Natural killer cell (primary cell): ENCODE measurements at regions not wholly inside any gene's neighbourhood (a gene's known extent, or its start where the extent isn't known, plus 50 kb on each side); places are given as distances from the start of the nearest gene placed in this dataset.

Experiments
- ATAC-seq, 3 donors: fragments of 150-1000 bp in 2 of 3; fragments of 200-7000 bp in 1 of 3; cut with Tn5 transposase; 1 replicate in 1 of 3; 2 replicates in 2 of 3; pipeline ENCODE4 v1.10.0; 2021; ENCODE audit warnings: mild to moderate bottlenecking in 2 of 3, moderate library complexity in 2 of 3
- DNase-seq, 2 donors: peaks; one replicate each; pipeline versions ENCODE4 v3.0.0 to v3.0.0-alpha.2; 2013 to 2021; ENCODE audit warnings: mixed read lengths in 1 of 2
- H3K27ac ChIP-seq: one replicate; pipeline ENCODE4 v1.5.1; 2013; ENCODE audit warnings: mild to moderate bottlenecking, low read length
- H3K27me3 ChIP-seq: one replicate; pipeline ENCODE4 v1.6.1; 2013; ENCODE audit warnings: low read length; ENCODE audit not compliant: control insufficient read depth, insufficient read depth
- H3K36me3 ChIP-seq: one replicate; pipeline ENCODE4 v1.6.1; 2013; ENCODE audit warnings: low read length; ENCODE audit not compliant: control insufficient read depth, insufficient read depth
- H3K4me1 ChIP-seq: one replicate; pipeline ENCODE4 v1.6.1; 2013; ENCODE audit warnings: low read length; ENCODE audit not compliant: control insufficient read depth, insufficient read depth
- H3K4me3 ChIP-seq: one replicate; pipeline ENCODE4 v1.5.1; 2013; ENCODE audit warnings: low read length
- H3K9me3 ChIP-seq: one replicate; pipeline ENCODE4 v1.6.1; 2013; ENCODE audit warnings: low read length; ENCODE audit not compliant: control insufficient read depth, insufficient read depth
- H3K27ac Mint-ChIP-seq, 2 donors: one replicate each; pipeline ENCODE4 v1.8.0; 2022; ENCODE audit warnings: mild to moderate bottlenecking in 2 of 2, mixed read lengths in 2 of 2, moderate library complexity in 1 of 2
- H3K27me3 Mint-ChIP-seq, 2 donors: one replicate each; pipeline ENCODE4 v1.8.0; 2022; ENCODE audit warnings: low read depth in 2 of 2, mixed read lengths in 2 of 2
- H3K36me3 Mint-ChIP-seq: one replicate; pipeline ENCODE4 v1.8.0; 2022; ENCODE audit warnings: mixed read lengths
- H3K4me1 Mint-ChIP-seq, 2 donors: one replicate each; pipeline ENCODE4 v1.8.0; 2022; ENCODE audit warnings: mixed read lengths in 2 of 2
- H3K4me3 Mint-ChIP-seq: one replicate; pipeline ENCODE4 v1.8.0; 2022; ENCODE audit warnings: mild to moderate bottlenecking, moderate library complexity, mixed read lengths
- H3K9me3 Mint-ChIP-seq, 2 donors: one replicate each; pipeline ENCODE4 v1.8.0; 2022; ENCODE audit warnings: mixed read lengths in 2 of 2
- WGBS: methylation state at CpG from one replicate; pipeline ENCODE4 v1.1.7; 2013; ENCODE audit warnings: missing lambda C conversion rate; ENCODE audit not compliant: insufficient coverage; 5-methylcytosine and 5-hydroxymethylcytosine counted together
- intact Hi-C: fragments of 100-400 bp; cut with micrococcal nuclease; formaldehyde crosslinking; loops from one replicate; pipeline ENCODE4 v1.14.2; 2022
- TF ChIP-seq, protein P1 (sequence below): fragments of 200-600 bp; IDR thresholded peaks from one replicate; pipeline ENCODE4 v1.8.0; 2022; ENCODE audit warnings: antibody characterized with exemption

DNA sequence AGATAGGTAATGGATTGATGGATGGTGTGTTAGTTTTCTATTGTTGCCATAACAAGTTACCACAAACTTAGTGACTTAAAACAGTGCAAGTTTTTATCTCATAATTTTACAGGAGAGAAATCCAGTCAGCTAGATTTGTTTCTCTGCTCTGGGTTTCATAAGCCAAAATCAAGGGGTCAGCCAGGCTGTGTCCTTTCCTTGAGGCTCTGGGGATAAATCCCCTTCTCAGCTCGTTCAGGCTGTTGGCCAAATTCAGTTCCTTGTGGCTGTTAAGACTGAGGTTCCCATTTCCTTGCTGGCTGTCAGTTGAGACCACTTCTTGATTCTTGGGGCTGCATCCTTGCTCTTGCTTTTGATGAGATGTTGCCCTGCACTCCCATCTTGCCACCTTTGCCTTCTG lies 204.9 kb upstream of the CDH13 start:
- Histone ChIP-seq H3K4me1 (no peaks in the 10 kb centered on the region), H3K9me3 (no peaks in the 10 kb centered on the region), H3K4me3 (no peak overlapping the region), H3K27ac (no peak overlapping the region), H3K36me3 (no peaks in the 10 kb centered on the region), H3K27me3 (no peaks in the 10 kb centered on the region)
- DNase-seq: no peak
- intact Hi-C loops: no loop called here
- no peak for ATAC-seq
- Mint-ChIP-seq H3K4me1 (no peaks in the 10 kb centered on the region), H3K4me3 (no peak overlapping the region), H3K27ac (no peak overlapping the region), H3K9me3 (no peaks in the 10 kb centered on the region), H3K27me3 (peaks cover 14 to 26% of the 10 kb centered on the region in 2 donors), H3K36me3 (no peaks in the 10 kb centered on the region)
- TF ChIP-seq, protein P1, sequence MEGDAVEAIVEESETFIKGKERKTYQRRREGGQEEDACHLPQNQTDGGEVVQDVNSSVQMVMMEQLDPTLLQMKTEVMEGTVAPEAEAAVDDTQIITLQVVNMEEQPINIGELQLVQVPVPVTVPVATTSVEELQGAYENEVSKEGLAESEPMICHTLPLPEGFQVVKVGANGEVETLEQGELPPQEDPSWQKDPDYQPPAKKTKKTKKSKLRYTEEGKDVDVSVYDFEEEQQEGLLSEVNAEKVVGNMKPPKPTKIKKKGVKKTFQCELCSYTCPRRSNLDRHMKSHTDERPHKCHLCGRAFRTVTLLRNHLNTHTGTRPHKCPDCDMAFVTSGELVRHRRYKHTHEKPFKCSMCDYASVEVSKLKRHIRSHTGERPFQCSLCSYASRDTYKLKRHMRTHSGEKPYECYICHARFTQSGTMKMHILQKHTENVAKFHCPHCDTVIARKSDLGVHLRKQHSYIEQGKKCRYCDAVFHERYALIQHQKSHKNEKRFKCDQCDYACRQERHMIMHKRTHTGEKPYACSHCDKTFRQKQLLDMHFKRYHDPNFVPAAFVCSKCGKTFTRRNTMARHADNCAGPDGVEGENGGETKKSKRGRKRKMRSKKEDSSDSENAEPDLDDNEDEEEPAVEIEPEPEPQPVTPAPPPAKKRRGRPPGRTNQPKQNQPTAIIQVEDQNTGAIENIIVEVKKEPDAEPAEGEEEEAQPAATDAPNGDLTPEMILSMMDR: no peak
- WGBS: 37% methylated on average over 1 of the region's 1 CpG

DNA sequence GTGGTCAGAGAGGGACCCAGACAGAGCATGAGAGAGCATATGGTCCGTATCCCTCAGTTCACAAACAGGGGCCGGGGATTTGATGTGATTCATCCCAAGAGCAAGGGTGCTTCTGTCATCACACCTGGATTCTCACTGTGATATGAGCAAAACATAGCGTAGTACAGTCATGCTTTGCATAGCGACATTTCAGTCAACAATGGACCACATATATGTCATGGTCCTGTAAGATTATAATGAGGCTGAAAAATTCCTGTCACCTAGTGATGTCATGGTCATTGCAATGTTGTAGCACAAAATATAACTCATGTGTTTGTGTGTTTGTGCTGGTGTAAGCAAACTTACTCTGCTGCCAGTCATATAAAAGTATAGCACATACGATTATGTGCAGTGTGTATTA lies 207.4 kb upstream of the CDH13 start:
- no peaks in the 10 kb centered on the region for H3K4me1 Mint-ChIP-seq
- DNase-seq: no peak
- WGBS: 88% methylated on average over 5 of the region's 5 CpGs

DNA sequence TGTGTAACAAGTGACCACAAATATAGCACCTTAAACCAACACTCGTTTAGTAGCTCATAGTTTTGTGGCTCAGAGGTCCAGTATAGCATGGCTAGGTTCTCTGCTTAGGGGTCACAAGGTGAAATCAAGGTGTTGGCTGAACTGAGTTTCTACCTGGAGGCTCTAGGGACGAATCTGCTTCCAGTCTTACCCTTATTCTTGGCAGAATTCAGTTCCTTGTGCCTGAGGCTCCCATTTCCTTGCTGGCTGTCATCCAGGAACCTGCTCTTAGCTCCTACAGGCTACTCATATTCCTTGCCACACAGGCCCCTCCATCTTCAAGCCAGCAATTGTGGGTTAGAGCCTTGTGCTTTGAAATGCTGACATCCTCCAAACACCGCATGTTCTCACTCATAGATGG lies 212.3 kb upstream of the CDH13 start:
- ATAC-seq: no peak
- H3K9me3 Mint-ChIP-seq: no peaks in the 10 kb centered on the region
- Histone ChIP-seq H3K4me1 (no peaks in the 10 kb centered on the region), H3K9me3 (no peaks in the 10 kb centered on the region), H3K27ac (no peak overlapping the region), H3K4me3 (no peak overlapping the region), H3K27me3 (no peaks in the 10 kb centered on the region), H3K36me3 (no peaks in the 10 kb centered on the region)
- H3K27ac Mint-ChIP-seq: no peak overlapping the region
- no peaks in the 10 kb centered on the region for H3K36me3 Mint-ChIP-seq
- intact Hi-C loops: no loop called here
- no peak for DNase-seq
- no peaks in the 10 kb centered on the region for H3K4me1 Mint-ChIP-seq
- H3K4me3 Mint-ChIP-seq: no peak overlapping the region
- peaks cover 8 to 15% of the 10 kb centered on the region in 2 donors for H3K27me3 Mint-ChIP-seq
- WGBS: 73% methylated on average over 3 of the region's 3 CpGs
- TF ChIP-seq, protein P1: no peak

More for the DNA sequence above, 207.4 kb upstream of the CDH13 start:
- no peak overlapping the region for H3K4me3 Mint-ChIP-seq
- TF ChIP-seq, protein P1: no peak
- no peaks in the 10 kb centered on the region for H3K36me3 Mint-ChIP-seq
- no peak for ATAC-seq
- H3K27ac Mint-ChIP-seq: no peak overlapping the region
- no peak overlapping the region for H3K4me3 ChIP-seq
- H3K9me3 Mint-ChIP-seq: no peaks in the 10 kb centered on the region
- no peaks in the 10 kb centered on the region for H3K36me3 ChIP-seq
- no peaks in the 10 kb centered on the region for H3K27me3 ChIP-seq
- H3K4me1 ChIP-seq: no peaks in the 10 kb centered on the region
- H3K27me3 Mint-ChIP-seq: peaks cover 10 to 14% of the 10 kb centered on the region in 2 donors
- H3K27ac ChIP-seq: no peak overlapping the region
- intact Hi-C loops: no loop called here
- H3K9me3 ChIP-seq: no peaks in the 10 kb centered on the region

DNA sequence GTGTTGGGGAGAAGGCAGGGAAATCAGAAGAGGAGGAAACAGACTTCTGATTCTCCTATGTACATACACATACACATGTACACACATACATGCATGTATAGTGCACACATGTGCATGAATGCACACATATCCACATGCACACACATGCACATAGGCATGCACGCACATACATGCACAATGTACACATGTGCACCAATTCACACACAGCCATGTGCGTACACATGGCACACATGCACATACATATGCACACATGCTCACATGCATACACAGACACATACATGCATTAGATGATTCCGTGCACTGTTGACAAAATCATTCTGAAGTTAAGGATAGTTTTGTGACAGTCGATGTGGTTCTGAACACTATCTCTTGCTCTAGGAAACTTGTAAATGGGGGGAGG lies 214.0 kb upstream of the CDH13 start:
- intact Hi-C loops: no loop called here
- ATAC-seq (no peak), DNase-seq (no peak)
- H3K9me3 Mint-ChIP-seq: no peaks in the 10 kb centered on the region
- Histone ChIP-seq H3K36me3 (no peaks in the 10 kb centered on the region), H3K27me3 (no peaks in the 10 kb centered on the region), H3K4me3 (no peak overlapping the region), H3K27ac (no peak overlapping the region), H3K4me1 (no peaks in the 10 kb centered on the region), H3K9me3 (no peaks in the 10 kb centered on the region)
- TF ChIP-seq, protein P1: no peak
- no peak overlapping the region for H3K4me3 Mint-ChIP-seq
- 96% methylated on average over 4 of the region's 4 CpGs for WGBS
- H3K36me3 Mint-ChIP-seq: no peaks in the 10 kb centered on the region
- H3K4me1 Mint-ChIP-seq: no peaks in the 10 kb centered on the region
- no peak overlapping the region for H3K27ac Mint-ChIP-seq
- peaks cover 16 to 21% of the 10 kb centered on the region in 2 donors for H3K27me3 Mint-ChIP-seq
